NCI-H187 treated with DMSO at 0.1 percent for 48 hours (cell line): ENCODE measurements at regions not wholly inside any gene's neighbourhood (a gene's known extent, or its start where the extent isn't known, plus 50 kb on each side); places are given as distances from the start of the nearest gene placed in this dataset.
"Not testable (repeated sequence)": the region's sequence is repeated elsewhere in the genome, so short reads cannot be mapped to it uniquely, and the experiment has no call there.

Experiments
- DNase-seq: peaks from one replicate; lab custom pipeline; 2025; lab: John Stamatoyannopoulos, UW

- DNase-seq = no peak
Measured at GRCh38 chr22:22697377-22698117, 53.1 kb downstream of the GGTLC2 start.

GRCh38 chr22:22698263-22698750, 53.9 kb downstream of the GGTLC2 start:
- no peak for DNase-seq

- no peak for DNase-seq
Measured at GRCh38 chr22:22700631-22701030, 56.2 kb downstream of the GGTLC2 start.

- not testable (repeated sequence) for DNase-seq
Measured at GRCh38 chr22:22701557-22701956, 57.1 kb downstream of the GGTLC2 start.

- DNase-seq = no peak
Measured at GRCh38 chr22:22702237-22703202, 58.1 kb downstream of the GGTLC2 start.

- DNase-seq = no peak
Measured at GRCh38 chr22:22703203-22703570, 58.8 kb downstream of the GGTLC2 start.

GRCh38 chr22:22703715-22704114, 59.3 kb downstream of the GGTLC2 start:
- no peak for DNase-seq

GRCh38 chr22:22704156-22704946, 59.9 kb downstream of the GGTLC2 start:
- DNase-seq = no peak

GRCh38 chr22:22705328-22706100, 61.1 kb downstream of the GGTLC2 start:
- no peak for DNase-seq

GRCh38 chr22:22706253-22706915, 62.0 kb downstream of the GGTLC2 start:
- DNase-seq = no peak

GRCh38 chr22:22709719-22710445, 65.5 kb downstream of the GGTLC2 start:
- DNase-seq = no peak

- no peak for DNase-seq
Measured at GRCh38 chr22:22710719-22711531, 66.5 kb downstream of the GGTLC2 start.

- no peak for DNase-seq
Measured at GRCh38 chr22:22711532-22711913, 67.1 kb downstream of the GGTLC2 start.

- DNase-seq = no peak
Measured at GRCh38 chr22:22712092-22712658, 67.8 kb downstream of the GGTLC2 start.

GRCh38 chr22:22712666-22713365, 68.4 kb downstream of the GGTLC2 start:
- no peak for DNase-seq

- no peak for DNase-seq
Measured at GRCh38 chr22:22713416-22713815, 69.0 kb downstream of the GGTLC2 start.

- DNase-seq = no peak
Measured at GRCh38 chr22:22714600-22715335, 70.4 kb downstream of the GGTLC2 start.
